Neural cell (in vitro differentiated cells): ENCODE measurements at regions not wholly inside any gene's neighbourhood (a gene's known extent, or its start where the extent isn't known, plus 50 kb on each side); places are given as distances from the start of the nearest gene placed in this dataset.

Experiments
- H2AFZ ChIP-seq: fragments of 200-600, 300-800 bp; sonication (generic), shearing (Covaris generic); 2 replicates; pipeline ENCODE4 v1.6.0; 2014; ENCODE audit warnings: low read depth, mild to moderate bottlenecking, antibody characterized with exemption, low read length, moderate library complexity
- H3F3A ChIP-seq: fragments of 200-600 bp; shearing (Covaris generic); 2 replicates; pipeline ENCODE4 v1.6.1; 2016; ENCODE audit warnings: mild to moderate bottlenecking, moderate library complexity, mixed read lengths, antibody characterized with exemption, low read length; ENCODE audit not compliant: insufficient read depth, poor library complexity, severe bottlenecking
- H3K27ac ChIP-seq: fragments of 200-600, 300-800 bp; sonication (generic), shearing (Covaris generic); 2 replicates; pipeline ENCODE4 v1.5.1; 2014; ENCODE audit warnings: mild to moderate bottlenecking, low read length, moderate library complexity
- H3K27me3 ChIP-seq: fragments of 300-800, 200-600 bp; sonication (generic), shearing (Covaris generic); 2 replicates; pipeline ENCODE4 v1.6.0; 2014; ENCODE audit warnings: mild to moderate bottlenecking, low read depth, low read length, moderate library complexity; ENCODE audit not compliant: insufficient read depth
- H3K36me3 ChIP-seq: fragments of 300-800, 200-600 bp; sonication (generic), shearing (Covaris generic); 2 replicates; pipeline ENCODE4 v1.5.1; 2014; ENCODE audit warnings: mild to moderate bottlenecking, antibody characterized with exemption, low read length, moderate library complexity; ENCODE audit not compliant: insufficient read depth
- H3K4me2 ChIP-seq: fragments of 300-800, 200-600 bp; sonication (generic), shearing (Covaris generic); 2 replicates; pipeline ENCODE4 v1.6.0; 2014; ENCODE audit warnings: mild to moderate bottlenecking, low read length
- H3K4me3 ChIP-seq: fragments of 300-800, 200-600 bp; sonication (generic), shearing (Covaris generic); 2 replicates; pipeline ENCODE4 v1.5.1; 2014; ENCODE audit warnings: mild to moderate bottlenecking, low read length, moderate library complexity
- H3K79me2 ChIP-seq: fragments of 200-600 bp; shearing (Covaris generic); replicated peaks from 2 replicates; pipeline ENCODE4 v1.6.0; 2014; ENCODE audit warnings: mild to moderate bottlenecking, low read length, moderate library complexity; ENCODE audit not compliant: insufficient read depth
- H3K9ac ChIP-seq: fragments of 300-800, 200-600 bp; sonication (generic), shearing (Covaris generic); 2 replicates; pipeline ENCODE4 v1.6.1; 2016; ENCODE audit warnings: mild to moderate bottlenecking, low read length, mixed read lengths
- H3K9me2 ChIP-seq: fragments of 200-600 bp; shearing (Covaris generic); 2 replicates; pipeline ENCODE4 v1.6.1; 2016; ENCODE audit warnings: mild to moderate bottlenecking, low read length, mixed read lengths; ENCODE audit not compliant: insufficient read depth
- H3K9me3 ChIP-seq: fragments of 200-600, 300-800 bp; sonication (generic), shearing (Covaris generic); 2 replicates; pipeline ENCODE4 v1.6.1; 2016; ENCODE audit warnings: mild to moderate bottlenecking, mixed run types, low read length, moderate library complexity, mixed read lengths
- H4K20me1 ChIP-seq: fragments of 200-600 bp; shearing (Covaris generic); 2 replicates; pipeline ENCODE4 v1.6.1; 2016; ENCODE audit warnings: mild to moderate bottlenecking, mixed run types; ENCODE audit not compliant: insufficient read depth
- CTCF ChIP-seq: fragments of 450-650 bp; IDR thresholded peaks from 2 replicates; pipeline ENCODE4 v1.5.1; 2014; ENCODE audit warnings: antibody characterized with exemption, mild to moderate bottlenecking, moderate library complexity; ENCODE audit not compliant: poor library complexity, severe bottlenecking
- EP300 ChIP-seq: fragments of 450-650 bp; conservative IDR thresholded peaks from 2 replicates; pipeline ENCODE4 v1.6.1; 2014; ENCODE audit warnings: antibody characterized with exemption, mild to moderate bottlenecking, moderate library complexity; ENCODE audit not compliant: poor library complexity, severe bottlenecking
- EZH2 ChIP-seq: fragments of 200-600, 300-800 bp; shearing (Covaris generic), sonication (generic); IDR thresholded peaks from 2 replicates; pipeline ENCODE4 v1.6.1; 2014; ENCODE audit warnings: antibody characterized with exemption, low read length, borderline replicate concordance, mild to moderate bottlenecking; ENCODE audit not compliant: insufficient read depth, poor library complexity, severe bottlenecking
- MXI1 ChIP-seq: fragments of 450-650 bp; conservative IDR thresholded peaks from 2 replicates; pipeline ENCODE4 v1.6.1; 2014; ENCODE audit warnings: antibody characterized with exemption, mild to moderate bottlenecking; ENCODE audit not compliant: poor library complexity, severe bottlenecking
- POLR2AphosphoS5 ChIP-seq: IDR thresholded peaks from 2 replicates; pipeline ENCODE4 v1.6.1; 2012
- RAD21 ChIP-seq: fragments of 450-650 bp; conservative IDR thresholded peaks from 2 replicates; pipeline ENCODE4 v1.6.1; 2014; ENCODE audit warnings: antibody characterized with exemption, mild to moderate bottlenecking, moderate library complexity
- REST ChIP-seq: IDR thresholded peaks from 2 replicates; pipeline ENCODE4 v1.6.1; 2012; ENCODE audit warnings: borderline replicate concordance
- SMC3 ChIP-seq: fragments of 450-650 bp; conservative IDR thresholded peaks from 2 replicates; pipeline ENCODE4 v1.6.1; 2014; ENCODE audit warnings: antibody characterized with exemption, mild to moderate bottlenecking, moderate library complexity; ENCODE audit not compliant: poor library complexity
- TAF1 ChIP-seq: IDR thresholded peaks from 2 replicates; pipeline ENCODE4 v1.6.1; 2012; ENCODE audit warnings: low read depth

GRCh38 chr19:27936139-27936538, 1276.8 kb downstream of the UQCRFS1 start:
- Histone ChIP-seq H3K9ac (no peak overlapping the region), H3K4me2 (no peak overlapping the region), H3K36me3 (no peaks in the 10 kb centered on the region), H3K9me3 (no peaks in the 10 kb centered on the region), H3K27ac (no peak overlapping the region), H3K4me3 (no peak overlapping the region), H3K79me2 (no peaks in the 10 kb centered on the region), H3K9me2 (no peaks in the 10 kb centered on the region), H3F3A (no peaks in the 10 kb centered on the region), H3K27me3 (no peaks in the 10 kb centered on the region), H4K20me1 (no peaks in the 10 kb centered on the region), H2AFZ (no peak overlapping the region)
- TF ChIP-seq MXI1, result no peak

- H3K9me3 ChIP-seq, result no peaks in the 10 kb centered on the region
- no peaks in the 10 kb centered on the region for H3F3A ChIP-seq
These were observed 1277.3 kb downstream of the UQCRFS1 start for GRCh38 chr19:27935669-27936068.

More at GRCh38 chr19:27935669-27936068, 1277.3 kb downstream of the UQCRFS1 start:
- H4K20me1 ChIP-seq, result no peaks in the 10 kb centered on the region
- H3K79me2 ChIP-seq, result no peaks in the 10 kb centered on the region
- H3K27me3 ChIP-seq, result no peaks in the 10 kb centered on the region
- H3K4me2 ChIP-seq, result no peak overlapping the region
- H2AFZ ChIP-seq, result no peak overlapping the region
- H3K4me3 ChIP-seq, result no peak overlapping the region
- H3K9me2 ChIP-seq, result no peaks in the 10 kb centered on the region
- no peak overlapping the region for H3K27ac ChIP-seq
- no peaks in the 10 kb centered on the region for H3K36me3 ChIP-seq
- H3K9ac ChIP-seq, result no peak overlapping the region
- TF ChIP-seq POLR2AphosphoS5, result no peak
- no peak for TF ChIP-seq EP300
- no peak for TF ChIP-seq CTCF
- no peak for TF ChIP-seq EZH2
- TF ChIP-seq TAF1, result no peak
- no peak for TF ChIP-seq SMC3
- TF ChIP-seq RAD21, result no peak
- no peak for TF ChIP-seq MXI1
- no peak for TF ChIP-seq REST
